ENCODE measurements at regions not wholly inside any gene's neighbourhood (a gene's known extent, or its start where the extent isn't known, plus 50 kb on each side); places are given as distances from the start of the nearest gene placed in this dataset.
"Not testable (repeated sequence)": the region's sequence is repeated elsewhere in the genome, so short reads cannot be mapped to it uniquely, and the experiment has no call there.

DNA sequence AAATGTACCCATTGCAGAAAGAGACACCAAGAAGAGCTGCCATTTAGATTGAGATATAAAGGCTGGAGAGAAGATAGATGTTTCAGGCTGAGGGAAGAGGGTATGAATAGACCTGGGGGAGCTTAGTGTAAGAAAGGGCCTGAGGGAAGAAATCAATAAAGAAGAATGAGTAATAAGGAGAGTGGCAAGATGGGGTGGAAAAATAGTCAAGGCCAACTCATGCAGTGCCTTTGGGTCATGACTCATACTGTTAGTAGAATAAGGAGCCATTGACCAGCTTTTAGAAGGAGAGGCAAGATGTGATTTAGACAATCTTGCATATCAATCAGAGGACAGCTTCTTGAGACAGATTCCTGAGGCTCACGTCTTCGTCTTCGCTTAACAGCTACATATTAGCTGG is 287.5 kb downstream of the DUSP6 start:
- TF ChIP-seq POLR2AphosphoS5 (IDR thresholded peaks at IDR 0.05; ENCODE audit: low read depth, low read length) = no peak
- TF ChIP-seq POLR2A (IDR thresholded peaks at IDR 0.05; ENCODE audit: low read depth, low read length) = no peak
- no peak for TF ChIP-seq TAF1 (IDR thresholded peaks at IDR 0.05; ENCODE audit: borderline replicate concordance, low read depth, low read length)
- DNase-seq (ENCODE audit: insufficient read length) (no peak), FAIRE-seq (no peak)

GRCh38 chr12:89064151-89064550 is 288.1 kb downstream of the DUSP6 start:
- DNase-seq (ENCODE audit: insufficient read length) = no peak
- FAIRE-seq = no peak
- TF ChIP-seq TAF1 (IDR thresholded peaks at IDR 0.05; ENCODE audit: borderline replicate concordance, low read depth, low read length) (no peak), POLR2A (IDR thresholded peaks at IDR 0.05; ENCODE audit: low read depth, low read length) (no peak), POLR2AphosphoS5 (IDR thresholded peaks at IDR 0.05; ENCODE audit: low read depth, low read length) (no peak)

GRCh38 chr12:89062996-89063395 is 289.3 kb downstream of the DUSP6 start:
- DNase-seq (ENCODE audit: insufficient read length) (no peak), FAIRE-seq (no peak)
- no peak for TF ChIP-seq POLR2AphosphoS5 (IDR thresholded peaks at IDR 0.05; ENCODE audit: low read depth, low read length)
- TF ChIP-seq TAF1 (IDR thresholded peaks at IDR 0.05; ENCODE audit: borderline replicate concordance, low read depth, low read length) = no peak
- TF ChIP-seq POLR2A (IDR thresholded peaks at IDR 0.05; ENCODE audit: low read depth, low read length) = no peak

DNA sequence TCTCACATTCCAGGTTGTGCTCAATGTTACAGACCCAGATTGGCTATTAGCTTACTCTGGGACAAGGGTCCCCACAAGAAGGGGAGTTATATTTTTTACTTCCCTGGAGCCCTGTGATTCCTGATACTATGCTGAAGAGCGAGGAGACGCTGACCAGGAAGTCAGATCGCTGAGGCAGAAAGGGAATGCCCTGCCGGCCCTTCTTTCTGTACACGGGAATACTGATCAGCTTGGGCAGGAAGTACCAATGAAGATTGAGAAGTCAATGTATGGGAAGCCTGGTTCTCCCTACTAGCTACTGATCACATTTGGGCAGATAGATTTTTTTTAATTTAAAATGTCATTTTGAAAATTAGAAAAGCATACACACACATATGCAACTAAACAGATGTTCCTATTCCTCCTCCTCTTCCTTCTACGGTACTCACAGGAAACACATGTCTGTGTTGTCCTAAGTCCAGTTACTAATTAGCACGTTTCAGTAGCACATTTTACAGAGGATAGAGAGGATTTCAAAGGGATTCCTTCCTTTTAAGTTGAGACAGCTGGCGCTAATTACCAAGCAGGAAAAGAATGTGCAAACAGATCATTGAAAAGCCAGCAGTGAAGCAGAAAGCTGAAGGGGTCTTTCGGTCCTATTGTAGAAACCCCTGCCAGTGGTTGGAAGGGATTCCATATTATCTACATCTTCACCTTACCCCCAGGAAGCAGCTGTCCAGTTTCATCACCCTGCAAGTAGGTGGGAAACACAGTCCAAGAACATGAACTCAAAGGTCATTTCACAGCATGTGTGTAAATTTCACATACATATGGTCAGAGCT is 292.4 kb downstream of the DUSP6 start:
- FAIRE-seq (no peak), DNase-seq (ENCODE audit: insufficient read length) (no peak)

DNA sequence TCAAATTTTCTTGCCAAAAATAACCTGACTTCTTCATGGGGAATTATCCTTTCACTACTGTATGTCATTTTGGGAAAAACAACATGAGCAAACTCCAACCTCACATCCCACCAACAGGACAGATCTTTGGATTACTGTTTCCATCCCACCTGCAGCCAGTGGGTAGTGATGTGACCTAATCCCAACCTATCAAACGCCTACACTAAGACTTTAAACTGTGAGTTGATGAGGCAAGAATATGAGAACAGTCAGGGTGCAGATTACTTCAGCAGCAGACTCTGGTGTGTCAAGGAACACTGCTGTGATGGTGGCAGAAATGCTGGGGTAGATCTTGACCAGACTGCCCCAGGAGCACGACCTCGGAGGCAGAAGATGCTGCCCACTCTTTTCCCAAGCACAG is 293.2 kb downstream of the DUSP6 start:
- TF ChIP-seq POLR2A (IDR thresholded peaks at IDR 0.05; ENCODE audit: low read depth, low read length) (no peak), POLR2AphosphoS5 (IDR thresholded peaks at IDR 0.05; ENCODE audit: low read depth, low read length) (no peak), TAF1 (IDR thresholded peaks at IDR 0.05; ENCODE audit: borderline replicate concordance, low read depth, low read length) (no peak)
- FAIRE-seq = no peak
- DNase-seq (ENCODE audit: insufficient read length) = no peak

More for the DNA sequence above, 292.4 kb downstream of the DUSP6 start:
- no peak for TF ChIP-seq POLR2A (IDR thresholded peaks at IDR 0.05; ENCODE audit: low read depth, low read length)
- no peak for TF ChIP-seq POLR2AphosphoS5 (IDR thresholded peaks at IDR 0.05; ENCODE audit: low read depth, low read length)
- TF ChIP-seq TAF1 (IDR thresholded peaks at IDR 0.05; ENCODE audit: borderline replicate concordance, low read depth, low read length) = no peak

GRCh38 chr12:89058402-89058801 is 293.9 kb downstream of the DUSP6 start:
- FAIRE-seq (no peak), DNase-seq (ENCODE audit: insufficient read length) (no peak)
- TF ChIP-seq POLR2AphosphoS5 (IDR thresholded peaks at IDR 0.05; ENCODE audit: low read depth, low read length) (no peak), POLR2A (IDR thresholded peaks at IDR 0.05; ENCODE audit: low read depth, low read length) (no peak), TAF1 (IDR thresholded peaks at IDR 0.05; ENCODE audit: borderline replicate concordance, low read depth, low read length) (no peak)

DNA sequence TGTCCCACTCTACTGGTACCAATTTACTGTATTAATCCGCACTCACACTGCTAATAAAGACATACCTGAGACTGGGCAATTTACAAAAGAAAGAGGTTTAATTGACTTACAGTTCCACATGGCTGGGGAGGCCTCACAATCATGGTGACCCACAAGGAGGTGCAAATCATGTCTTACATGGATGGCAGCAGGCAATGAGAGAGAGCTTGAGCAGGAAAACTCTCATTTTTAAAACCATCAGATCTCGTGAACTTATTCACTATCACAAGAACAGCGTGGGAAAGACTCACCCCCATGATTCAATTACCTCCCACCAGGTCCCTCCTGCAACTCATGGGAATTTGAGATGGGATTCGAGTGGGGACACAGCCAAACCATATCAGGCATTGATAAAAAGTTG is 298.5 kb downstream of the DUSP6 start:
- FAIRE-seq; DNase-seq (ENCODE audit: insufficient read length): not testable (repeated sequence)

DNA sequence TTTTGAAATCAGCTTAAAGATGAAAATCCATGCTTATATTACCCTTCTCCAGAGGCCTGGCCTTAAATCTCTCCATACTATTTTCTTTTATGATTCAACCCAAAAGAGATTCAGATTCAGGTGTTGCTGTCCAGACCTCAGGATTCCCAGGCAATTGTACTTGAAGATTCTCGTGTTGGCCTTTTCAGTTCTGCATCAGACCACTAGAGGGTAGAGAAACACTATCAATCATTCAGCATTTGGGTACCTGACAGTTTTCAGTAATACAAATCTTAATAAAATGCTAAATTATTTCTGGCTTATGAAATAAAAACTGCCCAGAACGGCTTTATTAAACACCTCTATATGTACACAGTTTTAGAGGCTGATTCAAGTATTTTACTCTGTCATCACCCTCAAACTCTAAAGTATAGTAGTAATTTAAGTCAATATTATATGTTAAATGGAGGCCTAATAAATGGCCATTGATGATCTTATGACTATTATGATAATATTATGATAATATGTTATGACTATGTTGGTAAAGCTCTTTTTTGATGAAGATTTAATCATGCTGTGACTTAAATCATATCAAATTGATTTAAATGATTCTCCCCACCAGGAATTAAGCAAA is 301.1 kb downstream of the DUSP6 start:
- TF ChIP-seq POLR2AphosphoS5 (IDR thresholded peaks at IDR 0.05; ENCODE audit: low read depth, low read length) = no peak
- TF ChIP-seq TAF1 (IDR thresholded peaks at IDR 0.05; ENCODE audit: borderline replicate concordance, low read depth, low read length) = no peak
- TF ChIP-seq POLR2A (IDR thresholded peaks at IDR 0.05; ENCODE audit: low read depth, low read length) = no peak
- peak; percentile 2 for DNase-seq (ENCODE audit: insufficient read length)
- FAIRE-seq = no peak

DNA sequence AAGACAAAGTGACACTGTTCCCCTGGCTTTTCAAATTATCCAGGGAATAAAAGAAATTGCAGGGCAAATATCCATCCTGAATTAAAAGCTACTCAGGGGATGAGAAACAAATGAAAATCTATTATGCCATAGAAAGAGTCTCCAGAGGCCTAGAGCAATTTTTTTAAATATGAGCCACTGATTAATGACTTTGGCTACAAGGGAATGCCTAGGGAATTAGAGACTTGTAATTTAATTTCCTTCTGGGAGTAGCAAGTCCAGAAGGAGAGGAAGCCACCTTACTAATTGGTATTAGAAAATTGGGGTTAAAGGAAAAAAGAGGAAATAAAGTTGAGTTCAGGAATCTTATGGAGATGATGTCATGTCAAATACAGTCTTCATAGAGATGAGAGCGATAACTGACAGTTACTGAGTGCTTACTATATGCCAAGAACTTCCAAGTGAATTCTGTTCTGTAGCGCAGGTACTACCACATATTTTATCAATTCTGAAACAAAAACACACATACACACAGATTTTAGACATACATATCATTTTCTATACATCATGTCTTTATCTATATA is 304.4 kb downstream of the DUSP6 start:
- TF ChIP-seq POLR2A (IDR thresholded peaks at IDR 0.05; ENCODE audit: low read depth, low read length) (no peak), TAF1 (IDR thresholded peaks at IDR 0.05; ENCODE audit: borderline replicate concordance, low read depth, low read length) (no peak), POLR2AphosphoS5 (IDR thresholded peaks at IDR 0.05; ENCODE audit: low read depth, low read length) (no peak)
- FAIRE-seq (no peak), DNase-seq (ENCODE audit: insufficient read length) (no peak)

DNA sequence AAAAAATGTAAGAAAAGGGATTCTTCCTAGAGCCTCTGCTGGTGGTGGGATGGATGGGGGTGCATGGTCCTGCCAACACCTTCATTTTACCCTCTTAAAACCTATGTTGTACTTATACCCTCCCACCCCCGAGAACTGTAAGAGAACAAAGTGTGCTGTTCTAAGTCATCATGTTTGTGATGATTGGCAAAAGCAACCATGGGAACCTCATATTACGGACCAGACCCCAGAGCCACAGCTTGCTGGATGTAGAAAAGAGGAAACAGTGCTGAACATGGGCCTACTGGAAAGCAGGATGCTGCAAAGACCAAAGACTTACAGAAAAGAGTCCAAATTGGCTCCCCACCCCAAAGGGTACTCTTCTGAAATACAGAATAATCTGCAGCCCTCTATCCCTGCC is 311.2 kb downstream of the DUSP6 start:
- DNase-seq (ENCODE audit: insufficient read length) = no peak
- peak; percentile 5 for FAIRE-seq
- TF ChIP-seq POLR2AphosphoS5 (IDR thresholded peaks at IDR 0.05; ENCODE audit: low read depth, low read length) = no peak
- TF ChIP-seq TAF1 (IDR thresholded peaks at IDR 0.05; ENCODE audit: borderline replicate concordance, low read depth, low read length) = no peak
- TF ChIP-seq POLR2A (IDR thresholded peaks at IDR 0.05; ENCODE audit: low read depth, low read length) = no peak

DNA sequence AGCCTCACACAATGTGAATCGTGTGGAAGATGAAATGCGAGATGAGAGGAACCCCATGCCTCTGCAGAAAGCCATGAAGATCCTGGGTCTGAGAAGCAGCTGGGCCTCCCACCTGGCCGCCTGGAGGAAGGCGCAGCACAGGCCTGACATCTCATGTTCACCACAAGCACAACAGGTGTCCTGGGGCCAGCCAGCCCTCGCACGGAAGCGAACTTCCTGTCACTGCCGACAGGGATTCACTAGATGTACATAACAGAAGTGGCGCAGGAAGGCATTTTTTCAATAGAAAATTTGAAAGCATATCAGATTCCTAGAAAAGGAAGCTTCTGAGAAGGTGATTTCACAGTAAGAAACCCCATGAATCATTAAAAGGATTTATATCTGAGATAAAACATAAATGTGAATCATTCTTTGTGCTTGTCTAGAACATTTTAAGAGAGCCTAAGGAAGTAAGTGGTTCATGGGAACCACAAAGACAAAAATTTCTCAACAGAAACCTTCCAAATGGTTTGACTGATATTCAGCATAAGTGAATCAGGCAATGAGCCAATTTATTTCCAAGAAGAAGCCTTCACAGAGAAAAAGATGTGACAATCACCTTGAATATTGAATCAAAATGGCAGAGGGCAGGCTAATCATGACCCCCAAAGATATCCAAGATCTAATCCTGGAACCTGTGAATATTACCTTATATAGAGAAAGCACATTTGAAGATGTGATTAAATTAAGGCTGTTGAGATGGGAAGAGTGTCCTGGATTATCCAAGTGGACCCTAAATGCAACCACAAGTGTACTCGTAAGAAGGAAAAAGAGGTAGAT is 311.9 kb downstream of the DUSP6 start:
- FAIRE-seq = peak; percentile 92
- TF ChIP-seq TAF1 (IDR thresholded peaks at IDR 0.05; ENCODE audit: borderline replicate concordance, low read depth, low read length) = no peak
- no peak for TF ChIP-seq POLR2A (IDR thresholded peaks at IDR 0.05; ENCODE audit: low read depth, low read length)
- TF ChIP-seq POLR2AphosphoS5 (IDR thresholded peaks at IDR 0.05; ENCODE audit: low read depth, low read length) = no peak
- peak; percentile 11 for DNase-seq (ENCODE audit: insufficient read length)

All from GM12892 (cell line).